Activated gamma-delta T cell treated with Interleukin-2 at 50 U/mL for 16 hours (primary cell): ENCODE measurements at regions not wholly inside any gene's neighbourhood (a gene's known extent, or its start where the extent isn't known, plus 50 kb on each side); places are given as distances from the start of the nearest gene placed in this dataset.
"Not testable (repeated sequence)": the region's sequence is repeated elsewhere in the genome, so short reads cannot be mapped to it uniquely, and the experiment has no call there.

Experiments used
- DNase-seq: peaks from one replicate; pipeline ENCODE4 v3.0.0-alpha.2; 2020

DNA sequence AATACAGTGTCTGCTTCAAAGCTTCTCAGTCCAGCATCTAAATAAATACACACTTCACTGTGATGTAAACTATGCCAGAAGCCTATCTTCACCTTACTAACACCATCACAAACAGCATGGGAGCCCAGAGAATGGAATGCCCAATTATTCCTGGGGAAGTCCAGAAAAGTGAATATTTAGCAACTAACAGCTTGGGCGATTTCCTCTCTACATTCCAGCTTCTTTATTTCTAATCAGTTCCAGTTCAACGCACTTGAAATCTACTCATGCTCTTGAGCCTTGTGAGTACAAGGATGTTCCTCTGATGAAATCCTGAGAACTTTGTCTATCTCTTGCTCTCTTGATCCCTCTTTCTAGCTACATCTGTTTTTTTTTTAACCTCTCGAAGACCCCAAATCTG is 100.4 kb upstream of the C9orf72 start:
- no peak for DNase-seq

DNA sequence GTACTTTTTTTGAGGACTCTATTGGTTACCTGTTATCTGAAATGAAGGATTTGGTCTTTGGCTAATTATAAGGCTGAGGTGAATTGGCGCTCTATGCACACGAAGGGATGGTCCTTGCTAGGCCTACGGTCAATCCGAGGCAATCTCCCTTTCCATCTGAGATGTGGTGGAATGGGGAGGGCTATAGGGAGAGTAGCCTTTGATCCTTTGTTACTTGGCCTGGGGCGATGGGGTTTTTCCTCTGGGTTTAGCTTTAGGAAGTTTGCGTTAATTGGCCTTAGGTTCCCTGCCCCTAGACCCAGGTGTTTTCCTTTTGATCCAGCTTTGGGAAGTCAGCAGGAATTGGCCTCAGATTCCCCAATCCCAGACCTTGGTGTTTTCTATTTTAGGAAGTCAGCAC is 102.1 kb upstream of the C9orf72 start:
- no peak for DNase-seq

DNA sequence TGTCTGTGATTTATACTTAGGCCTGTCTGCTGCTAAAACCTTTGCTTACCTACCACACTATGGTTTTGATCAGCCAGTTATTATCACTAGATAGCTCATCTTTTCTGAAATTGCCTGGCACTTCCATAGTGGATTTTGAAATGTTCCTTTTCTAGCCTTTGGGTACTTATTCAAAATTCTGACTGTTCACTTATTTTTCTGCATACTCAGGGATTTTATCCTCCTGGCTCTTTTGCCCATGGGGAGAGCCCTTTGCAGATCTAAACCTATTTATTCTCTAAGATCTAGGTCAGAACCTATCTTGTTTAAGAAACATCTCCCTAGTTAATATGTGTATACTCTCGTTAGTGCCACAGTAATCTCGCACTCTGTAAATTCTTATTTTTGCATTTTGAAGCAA is 103.5 kb upstream of the C9orf72 start:
- DNase-seq, result no peak

DNA sequence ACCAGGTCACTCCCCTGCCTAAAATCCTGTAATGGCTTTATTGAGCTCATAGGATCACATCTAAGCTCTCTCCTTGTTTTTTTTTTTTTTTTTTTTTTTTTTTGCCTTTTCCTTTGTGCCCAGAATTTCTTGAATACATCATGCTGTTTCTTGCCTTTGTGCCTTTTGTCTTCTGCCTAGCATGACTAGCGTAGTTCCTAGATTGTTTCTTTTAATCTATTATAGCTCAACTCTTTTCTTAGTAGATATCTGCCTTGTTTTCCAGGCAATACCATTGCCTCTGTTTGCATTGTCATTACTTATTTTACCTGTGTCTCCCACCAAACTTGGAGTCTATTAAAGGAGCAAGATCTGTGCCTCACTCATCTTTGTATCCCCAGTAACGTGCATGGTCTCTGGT is 106.1 kb upstream of the C9orf72 start:
- no peak for DNase-seq

DNA sequence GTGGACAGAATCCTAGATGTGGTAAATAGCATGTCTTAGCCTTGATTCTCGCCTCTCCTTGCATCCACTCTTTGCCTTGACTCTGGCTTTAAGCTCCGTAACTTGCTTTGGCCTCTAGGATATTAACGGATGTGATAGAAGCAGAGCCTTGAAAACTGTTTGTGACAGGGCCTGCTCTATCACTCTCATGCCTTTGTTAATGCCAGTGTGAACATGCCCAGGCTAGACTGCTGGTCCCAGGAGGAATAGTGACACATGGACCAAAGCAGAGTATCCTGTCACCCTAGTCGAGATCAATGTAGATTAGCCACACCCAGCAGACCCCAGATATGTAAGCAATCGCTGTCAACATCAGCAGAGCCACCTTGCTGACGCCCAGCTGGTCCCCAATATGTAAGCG is 109.9 kb upstream of the C9orf72 start:
- DNase-seq, result no peak

DNA sequence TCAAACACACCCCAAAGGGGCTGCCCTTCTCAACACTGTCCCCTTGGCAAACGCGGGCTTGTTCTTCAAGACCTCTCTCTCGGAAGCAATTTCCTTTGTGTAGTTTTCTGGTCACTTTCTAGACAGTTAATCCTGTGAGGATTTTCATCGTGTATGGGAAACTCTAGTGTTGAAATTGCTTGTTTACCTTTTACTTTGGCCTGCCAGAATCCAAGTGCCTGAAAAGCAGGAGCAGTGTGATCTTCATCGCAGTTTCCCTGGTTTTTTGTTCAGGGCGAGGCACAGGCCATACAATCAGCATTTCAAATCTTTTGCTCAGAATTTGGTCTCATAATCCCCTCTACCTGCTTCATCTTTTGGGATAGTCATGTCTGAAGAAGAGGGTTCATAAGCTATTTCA is 115.7 kb upstream of the C9orf72 start:
- DNase-seq, result no peak

DNA sequence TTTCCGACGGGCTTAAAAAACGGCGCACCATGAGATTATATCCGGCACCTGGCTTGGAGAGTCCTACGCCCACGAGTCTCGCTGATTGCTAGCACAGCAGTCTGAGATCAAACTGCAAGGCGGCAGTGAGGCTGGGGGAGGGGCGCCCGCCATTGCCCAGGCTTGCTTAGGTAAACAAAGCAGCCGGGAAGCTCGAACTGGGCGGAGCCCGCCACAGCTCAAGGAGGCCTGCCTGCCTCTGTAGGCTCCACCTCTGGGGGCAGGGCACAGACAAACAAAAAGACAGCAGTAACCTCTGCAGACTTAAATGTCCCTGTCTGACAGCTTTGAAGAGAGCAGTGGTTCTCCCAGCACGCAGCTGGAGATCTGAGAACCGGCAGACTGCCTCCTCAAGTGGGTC is 117.5 kb upstream of the C9orf72 start:
- not testable (repeated sequence) for DNase-seq

DNA sequence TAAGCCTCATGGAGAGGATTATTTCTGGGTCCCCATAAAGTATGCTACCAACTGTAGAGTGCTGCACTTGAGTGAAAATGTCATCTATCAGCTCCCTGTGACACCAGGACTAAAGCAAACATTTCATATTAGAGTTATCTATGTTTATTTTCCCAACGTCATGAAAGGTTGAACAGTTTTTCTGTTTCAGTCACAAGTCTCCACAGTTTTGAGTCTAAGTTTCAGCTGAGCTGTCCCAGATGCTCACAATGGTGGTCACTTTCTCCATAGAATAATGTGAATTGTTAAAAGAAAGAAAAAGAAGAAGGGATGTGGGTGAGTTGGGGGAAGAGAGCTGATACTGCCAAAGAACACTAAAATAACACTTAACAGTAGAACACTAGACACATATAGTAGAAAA is 126.3 kb upstream of the C9orf72 start:
- DNase-seq, result no peak

DNA sequence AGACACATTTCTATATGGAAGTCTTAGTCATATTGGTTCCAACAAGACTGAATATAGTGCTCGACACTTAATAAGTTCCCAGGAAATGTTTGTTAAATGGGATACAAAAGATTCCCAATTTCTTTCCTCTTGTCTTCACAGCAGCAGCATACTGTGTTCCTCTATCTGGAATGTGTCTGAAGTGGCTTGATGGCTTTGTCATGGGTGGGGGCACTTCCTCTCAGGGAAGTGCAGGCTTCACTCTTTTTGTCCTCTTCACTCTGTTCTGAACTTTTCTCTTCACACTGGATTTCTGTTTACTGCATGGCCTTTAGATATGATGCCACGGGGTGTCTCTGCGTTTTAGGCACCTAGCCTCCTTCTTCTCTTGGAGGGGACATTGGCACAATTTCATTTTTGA is 127.7 kb upstream of the C9orf72 start:
- no peak for DNase-seq

DNA sequence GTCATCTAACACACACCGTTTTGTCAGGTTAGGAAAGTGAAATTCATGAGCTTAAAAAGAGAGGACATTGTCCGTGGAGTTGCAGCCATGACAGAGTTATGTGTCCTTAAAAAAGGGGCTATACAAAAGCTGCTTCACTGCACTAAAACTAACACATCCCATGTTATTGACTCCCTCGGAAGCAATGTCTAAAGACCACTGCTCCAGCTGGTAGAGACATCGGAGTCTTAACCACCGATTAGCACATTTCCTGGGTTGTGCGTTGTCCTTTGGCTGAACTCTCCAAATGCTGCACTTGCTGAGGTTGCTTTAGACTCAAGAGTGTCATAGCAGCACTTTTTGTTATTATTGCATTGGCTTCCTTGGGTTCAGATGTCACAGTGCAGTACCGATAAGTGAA is 128.3 kb upstream of the C9orf72 start:
- no peak for DNase-seq

DNA sequence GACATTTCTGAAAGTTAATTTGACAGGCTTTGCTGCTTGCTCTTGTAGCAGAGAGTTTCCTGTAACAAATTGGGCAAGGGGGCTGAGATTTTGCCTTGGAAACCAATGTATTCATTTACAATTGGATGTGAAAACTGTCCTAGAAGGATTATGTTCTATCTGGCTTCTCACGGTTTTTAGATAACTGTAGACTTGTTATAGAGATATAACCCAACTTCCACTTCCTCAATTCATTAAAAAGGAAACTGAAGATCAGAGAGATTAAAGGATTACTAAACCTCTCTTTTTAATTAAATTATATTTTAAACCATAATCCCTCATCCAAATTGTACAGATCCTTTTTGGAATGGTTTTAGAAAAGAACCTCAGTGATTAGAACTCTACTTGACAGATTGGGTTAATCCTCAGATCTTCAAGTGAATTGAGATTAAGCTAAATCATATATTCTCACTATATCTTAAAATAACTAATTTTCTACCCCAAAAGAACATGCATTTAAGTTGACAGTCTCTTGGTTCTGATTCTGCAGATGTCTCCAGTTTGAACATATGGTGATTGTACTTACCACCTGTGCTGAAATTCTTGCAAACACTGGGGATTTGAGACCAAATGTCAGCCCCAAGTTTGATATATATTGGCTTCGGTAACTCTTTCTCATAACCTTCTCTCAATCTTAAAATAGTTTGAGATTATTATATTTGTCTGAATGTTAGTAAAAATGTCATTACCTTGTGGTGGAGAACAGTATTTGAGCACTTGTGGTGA is 130.1 kb upstream of the C9orf72 start:
- no peak for DNase-seq

DNA sequence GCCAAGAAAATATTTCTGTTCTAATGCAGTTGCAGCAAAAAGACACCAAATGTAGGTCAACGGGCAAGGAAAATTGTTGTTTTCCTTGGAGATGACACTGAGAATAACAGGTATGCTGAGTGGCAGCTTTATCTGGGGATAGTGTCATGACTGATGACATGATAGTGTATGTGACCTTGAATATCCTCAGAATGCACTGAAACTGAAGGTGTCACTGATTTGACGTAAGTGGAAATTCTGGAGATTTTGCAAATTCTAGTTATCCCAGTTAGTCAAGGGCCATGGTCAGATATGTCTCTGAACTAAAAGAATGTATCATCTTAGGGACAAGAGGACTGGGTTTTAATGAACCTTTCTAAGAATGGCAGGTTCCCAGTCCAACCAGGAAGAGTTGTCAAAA is 138.0 kb upstream of the C9orf72 start:
- DNase-seq, result no peak

DNA sequence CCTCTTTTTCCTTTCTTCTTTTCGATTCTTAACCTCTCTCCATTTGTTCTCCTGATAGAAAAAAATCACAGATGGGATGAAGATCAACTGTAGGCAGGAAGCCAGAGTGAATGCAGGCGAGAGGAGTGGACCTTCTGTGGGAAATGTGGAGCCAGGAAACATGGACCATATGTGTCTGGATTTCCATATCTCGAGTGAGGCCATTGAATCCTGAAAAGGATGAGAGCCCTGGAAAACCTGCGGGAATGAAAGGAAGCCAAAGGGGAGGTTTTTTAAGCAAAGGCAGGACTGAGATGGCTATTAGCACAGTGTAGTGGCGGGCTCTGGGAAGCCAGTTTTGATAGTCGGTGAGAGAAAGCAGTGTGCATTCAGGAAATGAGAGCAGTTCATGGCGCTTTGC is 139.5 kb upstream of the C9orf72 start:
- DNase-seq, result no peak

DNA sequence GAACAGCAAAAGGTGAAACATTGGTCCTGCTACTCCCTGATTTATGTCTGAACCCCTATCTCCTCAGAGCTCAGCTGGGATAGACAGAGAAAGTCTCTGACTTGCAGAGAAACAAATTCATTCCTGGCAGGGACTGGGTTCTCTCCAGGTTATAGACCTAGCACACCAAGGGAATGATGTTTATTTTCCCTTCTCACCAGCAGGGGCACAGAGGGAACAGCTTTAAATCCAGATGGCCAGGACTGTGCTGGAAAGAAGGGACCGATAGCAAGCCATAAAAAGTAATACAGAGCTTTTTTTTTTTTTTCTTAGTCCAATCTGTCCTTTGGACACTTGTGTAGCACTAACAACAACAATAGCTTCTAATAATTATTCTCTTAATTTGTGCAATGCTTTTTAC is 141.1 kb upstream of the C9orf72 start:
- DNase-seq, result no peak

DNA sequence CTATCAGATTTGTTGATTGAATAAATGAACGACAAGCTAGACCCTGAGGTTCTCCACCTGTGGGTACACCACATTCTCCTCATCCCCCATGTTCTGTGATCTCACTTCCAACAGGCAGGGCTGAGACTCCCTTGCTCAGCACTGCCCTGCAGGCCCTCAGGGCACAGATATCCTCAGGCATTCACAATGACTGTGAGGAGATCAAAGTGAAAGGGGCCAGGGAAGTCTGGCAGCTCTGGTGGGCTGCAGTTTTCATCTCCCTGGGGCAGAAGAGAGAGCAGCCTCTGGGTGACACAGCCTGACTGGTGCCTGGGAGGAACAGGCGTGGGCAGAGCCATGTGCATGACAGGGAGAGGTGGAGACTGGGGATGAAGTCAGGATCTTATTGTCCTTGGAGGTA is 142.4 kb upstream of the C9orf72 start:
- no peak for DNase-seq

DNA sequence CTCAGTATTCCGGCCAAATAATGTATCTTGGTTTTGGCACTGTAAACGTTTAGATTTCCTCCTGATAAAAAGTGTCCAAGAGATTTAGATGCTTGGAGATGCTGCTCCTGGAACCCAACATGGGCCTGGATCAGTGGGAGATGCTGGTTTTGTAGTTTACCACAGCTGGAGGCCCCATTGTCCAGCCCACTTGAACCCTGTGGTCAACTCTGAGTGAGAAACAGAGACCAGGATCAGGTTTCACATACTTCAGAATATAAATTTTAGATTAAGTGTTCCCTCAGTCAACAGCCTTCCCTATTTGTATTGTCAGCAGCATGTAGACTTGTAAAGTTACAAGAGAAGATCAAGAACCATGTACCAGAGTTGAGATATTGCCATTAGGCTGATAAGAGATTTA is 144.7 kb upstream of the C9orf72 start:
- no peak for DNase-seq

DNA sequence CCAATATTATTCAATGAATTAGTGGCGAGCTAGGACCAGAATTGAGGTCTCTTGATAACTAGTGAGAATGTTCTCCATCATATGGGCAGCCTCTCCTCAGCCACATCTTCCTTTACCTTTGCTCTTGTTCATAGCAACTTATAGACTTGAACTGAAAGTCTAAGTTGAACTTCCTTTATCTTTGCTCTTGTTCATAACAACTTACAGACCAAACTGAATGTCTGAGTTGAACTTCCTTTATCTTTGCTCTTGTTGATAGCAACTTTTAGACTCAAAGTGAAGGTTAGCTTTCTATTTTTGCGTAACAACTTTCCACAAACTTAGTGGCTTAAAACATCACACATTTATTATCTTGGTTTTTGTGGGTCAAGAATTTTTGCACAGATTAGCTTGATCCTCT is 146.4 kb upstream of the C9orf72 start:
- DNase-seq, result no peak

DNA sequence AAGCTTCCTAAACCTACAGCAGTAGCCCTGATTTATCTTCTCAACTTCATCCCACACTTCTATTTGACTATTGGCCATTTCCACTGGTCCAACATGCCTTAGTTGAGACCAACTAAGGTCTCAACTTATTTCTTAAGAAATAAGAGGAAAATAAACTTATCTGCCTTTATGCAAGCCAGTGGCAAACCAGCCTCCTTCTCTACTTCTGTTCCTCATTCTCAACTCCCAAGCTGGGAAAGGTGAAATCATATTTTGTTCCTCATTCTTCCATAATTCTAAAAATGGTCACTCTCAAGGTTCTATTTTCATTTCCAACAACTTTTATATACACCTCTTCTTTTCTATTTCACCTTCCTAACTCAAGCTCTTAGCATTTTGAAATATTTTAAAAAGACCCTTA is 149.6 kb upstream of the C9orf72 start:
- DNase-seq, result no peak

DNA sequence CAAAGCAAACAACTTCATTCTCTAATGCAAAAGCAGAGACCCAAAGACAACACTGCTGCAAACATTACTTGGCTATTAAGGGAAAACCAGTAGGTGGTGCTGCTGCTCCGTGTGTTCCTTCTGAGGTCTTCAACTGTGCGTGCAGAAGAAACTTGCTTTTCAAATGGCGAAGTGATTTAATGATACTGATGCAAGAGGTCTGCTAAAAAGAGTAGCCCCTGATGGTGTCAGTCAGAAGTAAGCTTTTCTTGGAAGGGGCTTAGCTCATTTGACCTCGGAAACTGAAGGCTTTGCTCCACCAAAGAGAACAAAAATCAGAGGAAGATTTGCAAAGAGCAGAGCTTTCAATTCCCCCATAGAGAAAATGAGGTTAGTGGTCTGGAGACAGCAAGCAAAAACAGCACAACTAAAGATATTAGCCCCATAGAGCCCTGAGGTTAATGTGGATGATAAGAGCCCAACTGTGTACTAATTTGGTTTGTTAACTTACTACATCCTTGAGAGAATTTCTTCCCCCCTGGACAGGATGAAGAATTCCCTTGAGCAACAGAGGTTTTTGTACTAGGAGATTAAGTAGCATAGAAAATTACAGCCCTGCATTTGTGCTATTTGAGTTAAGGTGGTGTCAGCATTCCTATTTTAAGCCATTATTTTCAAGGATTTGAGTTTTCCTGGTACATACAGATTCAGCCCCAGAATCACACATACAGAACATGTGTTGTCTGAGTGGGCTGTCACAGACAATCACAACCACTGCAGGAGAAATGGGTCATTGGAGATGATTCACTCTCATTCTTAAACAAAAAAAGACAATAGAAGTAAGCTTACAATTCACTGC is 153.2 kb upstream of the C9orf72 start:
- DNase-seq, result peak; percentile 11

DNA sequence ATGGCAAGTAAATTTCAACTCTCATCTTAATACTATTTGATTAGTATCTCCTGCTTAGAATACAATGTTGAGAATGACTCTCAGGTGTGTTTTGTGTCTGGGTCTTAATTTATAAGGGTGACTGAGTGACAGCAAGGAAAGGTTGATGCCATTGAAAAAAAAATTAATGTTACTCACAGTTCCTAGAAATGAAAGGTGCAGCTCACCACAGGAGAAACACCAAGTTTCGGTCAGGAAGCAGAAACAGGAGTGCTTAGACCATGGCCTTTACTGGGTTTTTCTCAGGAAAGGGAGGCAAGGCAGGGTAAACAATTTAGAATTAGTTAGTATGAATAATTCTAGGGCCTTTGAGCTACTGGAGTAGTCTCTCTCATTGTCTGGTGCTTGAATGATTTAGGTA is 159.2 kb upstream of the C9orf72 start:
- no peak for DNase-seq

DNA sequence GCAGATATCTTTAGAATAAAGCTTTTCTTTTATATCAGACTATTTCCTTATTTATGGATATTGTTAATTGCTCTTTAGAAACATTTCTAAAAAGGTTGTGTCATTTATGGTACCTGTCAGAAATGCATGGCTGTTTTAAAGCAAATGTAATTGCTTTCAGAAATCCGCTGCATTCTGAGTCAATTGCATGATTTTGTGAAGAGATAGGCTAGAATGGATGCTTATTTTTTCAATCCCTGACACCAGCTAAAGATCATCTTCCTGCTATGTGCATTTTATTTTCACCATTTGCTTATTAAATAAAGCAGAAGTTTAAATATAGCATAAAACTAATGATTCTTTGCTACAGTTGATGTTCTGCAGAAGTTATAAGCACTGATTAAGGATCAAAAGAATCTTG is 170.2 kb upstream of the C9orf72 start:
- DNase-seq, result no peak

DNA sequence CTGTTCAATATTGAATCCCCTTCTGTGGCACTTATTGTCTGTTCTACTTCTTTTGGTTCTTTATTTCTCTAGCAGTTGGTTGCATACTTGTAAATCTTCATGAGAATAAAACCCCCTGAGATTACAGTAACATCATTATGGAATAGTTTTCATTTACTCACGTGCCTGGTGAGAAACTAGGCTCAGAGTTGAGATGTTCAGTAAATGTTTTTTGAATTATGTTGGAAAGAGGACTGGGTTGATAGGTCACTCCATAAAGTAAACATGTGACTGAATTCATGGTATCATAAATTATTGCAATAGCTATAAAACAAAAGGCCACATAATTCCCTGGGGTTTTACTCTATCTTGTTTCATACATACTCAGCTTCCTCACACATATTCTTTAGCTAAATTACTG is 174.2 kb upstream of the C9orf72 start:
- no peak for DNase-seq

DNA sequence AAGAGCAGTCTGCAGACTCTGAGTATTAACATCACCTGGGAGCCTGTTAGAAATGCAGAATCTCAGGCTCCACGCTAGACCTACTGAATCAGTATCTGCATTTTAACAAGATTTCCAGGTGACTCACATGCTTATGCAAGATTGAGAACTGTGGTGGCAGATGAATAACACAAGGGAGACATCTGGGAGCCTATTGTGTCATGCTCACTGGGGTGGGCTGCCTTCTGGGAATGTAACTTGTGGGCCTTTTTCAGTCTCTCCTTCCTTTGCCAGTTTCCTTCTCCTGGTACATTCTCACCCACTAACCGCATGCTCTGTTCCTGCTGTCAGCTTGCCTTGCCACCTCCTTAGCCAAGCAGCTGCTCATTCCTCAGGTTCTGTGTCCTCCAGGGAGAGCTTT is 176.6 kb upstream of the C9orf72 start:
- no peak for DNase-seq

DNA sequence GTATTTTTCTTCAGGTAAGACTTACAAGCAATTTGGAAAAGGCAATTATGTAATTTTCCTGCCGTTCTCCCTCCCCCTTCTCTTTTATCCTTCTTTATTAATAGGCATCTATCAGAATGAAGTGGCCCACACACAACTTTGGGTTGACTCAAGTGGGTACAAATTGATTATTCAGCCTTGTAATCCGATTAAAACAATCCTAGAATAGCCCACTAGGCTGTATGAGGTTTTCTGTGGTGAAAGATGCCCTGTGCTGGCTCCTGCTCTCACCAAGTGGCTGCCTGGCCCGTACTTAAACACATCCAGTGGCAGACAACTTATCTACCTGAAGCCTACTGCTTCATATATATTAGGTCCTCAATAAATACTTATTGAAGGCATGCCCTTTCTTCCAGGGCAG is 177.3 kb upstream of the C9orf72 start:
- no peak for DNase-seq

DNA sequence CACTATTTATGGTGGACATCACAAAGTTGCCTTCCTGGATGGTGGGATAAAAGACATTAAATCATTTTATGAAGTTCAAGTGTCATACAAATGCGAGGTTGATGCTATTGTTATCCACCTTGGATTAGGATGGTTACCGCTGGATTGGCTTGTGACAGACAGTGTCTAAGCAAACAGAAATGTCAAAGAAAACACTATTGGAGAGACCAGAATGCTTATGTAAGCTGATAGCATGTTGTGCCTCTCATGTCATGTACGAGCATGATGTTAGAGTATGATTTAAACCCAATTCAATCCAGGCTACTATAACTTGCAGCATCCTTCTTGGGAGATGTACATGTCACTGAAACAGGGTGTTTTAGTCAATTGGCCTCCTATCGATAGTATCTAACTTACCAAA is 178.8 kb upstream of the C9orf72 start:
- DNase-seq, result no peak
